GM12874 (cell line): ENCODE measurements at regions not wholly inside any gene's neighbourhood (a gene's known extent, or its start where the extent isn't known, plus 50 kb on each side); places are given as distances from the start of the nearest gene placed in this dataset.

Source experiments
- TF ChIP-seq, protein P1 (sequence below): IDR thresholded peaks from 2 replicates; pipeline ENCODE4 v1.5.1; 2011; ENCODE audit warnings: low read depth, mild to moderate bottlenecking, control low read depth, low read length, moderate library complexity; ENCODE audit not compliant: insufficient read depth

GRCh38 chr15:91376038-91376437, 276.0 kb downstream of the SV2B start:
- TF ChIP-seq, protein P1, sequence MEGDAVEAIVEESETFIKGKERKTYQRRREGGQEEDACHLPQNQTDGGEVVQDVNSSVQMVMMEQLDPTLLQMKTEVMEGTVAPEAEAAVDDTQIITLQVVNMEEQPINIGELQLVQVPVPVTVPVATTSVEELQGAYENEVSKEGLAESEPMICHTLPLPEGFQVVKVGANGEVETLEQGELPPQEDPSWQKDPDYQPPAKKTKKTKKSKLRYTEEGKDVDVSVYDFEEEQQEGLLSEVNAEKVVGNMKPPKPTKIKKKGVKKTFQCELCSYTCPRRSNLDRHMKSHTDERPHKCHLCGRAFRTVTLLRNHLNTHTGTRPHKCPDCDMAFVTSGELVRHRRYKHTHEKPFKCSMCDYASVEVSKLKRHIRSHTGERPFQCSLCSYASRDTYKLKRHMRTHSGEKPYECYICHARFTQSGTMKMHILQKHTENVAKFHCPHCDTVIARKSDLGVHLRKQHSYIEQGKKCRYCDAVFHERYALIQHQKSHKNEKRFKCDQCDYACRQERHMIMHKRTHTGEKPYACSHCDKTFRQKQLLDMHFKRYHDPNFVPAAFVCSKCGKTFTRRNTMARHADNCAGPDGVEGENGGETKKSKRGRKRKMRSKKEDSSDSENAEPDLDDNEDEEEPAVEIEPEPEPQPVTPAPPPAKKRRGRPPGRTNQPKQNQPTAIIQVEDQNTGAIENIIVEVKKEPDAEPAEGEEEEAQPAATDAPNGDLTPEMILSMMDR: no peak

DNA sequence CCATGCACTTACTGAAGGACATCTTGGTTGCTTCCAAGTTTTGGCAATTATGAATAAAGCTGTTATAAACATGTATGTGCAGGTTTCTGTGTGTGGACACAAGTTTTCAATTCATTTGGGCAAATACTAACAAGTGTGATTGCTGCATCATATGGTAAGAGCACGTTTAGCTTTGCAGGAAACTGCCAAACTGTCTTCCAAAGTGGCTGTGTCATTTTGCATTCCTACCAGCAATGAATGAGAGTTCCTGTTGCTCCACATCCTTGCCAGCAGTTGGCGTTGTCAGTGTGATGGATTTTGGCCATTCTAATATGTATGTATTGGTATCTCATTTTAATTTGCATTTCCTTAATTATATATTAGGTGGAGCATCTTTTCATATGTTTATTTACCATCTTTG, 280.1 kb downstream of the SV2B start:
- TF ChIP-seq, protein P1: no peak

DNA sequence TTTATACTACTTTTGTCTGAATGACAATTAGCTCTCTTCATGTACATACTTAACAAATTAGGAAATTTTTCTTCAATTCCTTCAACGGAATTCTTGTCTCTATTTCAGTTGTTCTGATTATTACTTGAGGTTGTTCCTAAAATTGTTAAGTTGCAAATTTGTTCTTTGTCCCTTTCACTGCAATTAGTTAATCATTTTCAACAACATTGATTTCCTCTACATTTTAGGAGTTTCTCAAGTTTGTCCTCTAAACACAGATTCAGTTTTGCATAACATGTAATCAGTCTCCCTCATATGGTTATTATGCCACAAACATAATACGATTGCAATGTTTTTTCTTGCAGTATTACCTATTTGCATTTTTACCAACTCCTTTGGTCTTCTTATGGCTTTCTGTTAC, 283.5 kb downstream of the SV2B start:
- TF ChIP-seq, protein P1: no peak

GRCh38 chr15:91384189-91384730, 284.2 kb downstream of the SV2B start:
- TF ChIP-seq, protein P1: no peak

DNA sequence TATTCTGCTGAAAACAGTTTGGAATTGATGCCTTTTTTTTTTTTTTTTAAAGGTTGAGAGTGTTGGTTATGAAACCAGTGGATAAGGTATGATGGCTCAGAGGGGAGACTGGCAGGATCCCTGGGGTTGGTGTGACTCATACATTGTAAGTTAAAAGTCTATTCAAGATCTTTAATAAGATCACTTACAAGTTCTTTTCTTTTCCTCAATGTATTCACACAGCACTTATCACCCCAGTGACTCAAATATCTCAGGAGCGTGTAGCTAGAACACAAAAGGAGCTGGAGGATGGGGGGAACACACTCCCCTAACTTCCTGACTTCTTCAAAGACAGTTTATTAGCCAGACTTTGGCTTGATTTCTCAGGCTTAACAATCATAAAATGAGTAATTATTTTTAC, 285.3 kb downstream of the SV2B start:
- TF ChIP-seq, protein P1: no peak

- TF ChIP-seq, protein P1: no peak
Measured at GRCh38 chr15:91393186-91393585, 293.1 kb downstream of the SV2B start.

DNA sequence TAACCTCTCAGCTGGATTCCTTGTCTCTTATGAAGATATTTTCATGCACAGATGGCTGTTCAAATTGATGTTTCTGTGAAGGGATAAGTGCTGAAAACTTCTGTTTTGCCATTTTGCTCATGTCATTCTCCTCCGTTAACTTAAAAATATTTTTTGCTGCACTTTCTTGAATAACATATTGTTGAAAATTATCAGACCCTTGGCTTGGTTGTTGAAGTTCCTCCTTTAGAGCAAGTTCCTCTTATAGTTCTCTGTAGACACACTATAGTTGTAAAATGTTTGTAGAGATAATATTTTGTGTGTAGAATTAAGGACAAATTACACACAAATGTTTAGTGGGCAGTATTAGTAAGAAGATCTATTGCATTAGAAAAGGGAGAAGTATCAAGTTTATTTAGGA, 300.4 kb downstream of the SV2B start:
- TF ChIP-seq, protein P1: no peak
